NB4 (cell line): ENCODE measurements at regions not wholly inside any gene's neighbourhood (a gene's known extent, or its start where the extent isn't known, plus 50 kb on each side); places are given as distances from the start of the nearest gene placed in this dataset.

ENCODE experiments used
- DNase-seq: peaks from one replicate; pipeline ENCODE4 v3.0.0; 2010; ENCODE audit warnings: low read depth
- H3K4me3 ChIP-seq: one replicate; pipeline ENCODE4 v1.5.1; 2011; ENCODE audit warnings: mild to moderate bottlenecking, low read depth, low read length, moderate library complexity
- CTCF ChIP-seq: IDR thresholded peaks from one replicate; pipeline ENCODE4 v1.5.1; 2012; ENCODE audit warnings: low read depth, low read length
- MAX ChIP-seq: IDR thresholded peaks from 2 replicates; pipeline ENCODE4 v1.6.1; 2011; ENCODE audit warnings: low read depth, low read length
- MYC ChIP-seq: IDR thresholded peaks from 2 replicates; pipeline ENCODE4 v1.6.1; 2011; ENCODE audit warnings: low read depth, low read length
- POLR2A ChIP-seq: IDR thresholded peaks from 2 replicates; pipeline ENCODE4 v1.6.1; 2011; ENCODE audit warnings: mild to moderate bottlenecking; ENCODE audit not compliant: insufficient read length; ENCODE audit errors: extremely low read depth

GRCh38 chr20:21571841-21572690, 58.2 kb upstream of the NKX2-2 start:
- peak; percentile 20 for DNase-seq
- H3K4me3 ChIP-seq: no peak overlapping the region
- no peak for TF ChIP-seq MAX
- peak; percentile 83 for TF ChIP-seq CTCF

GRCh38 chr20:21570285-21570992, 56.6 kb upstream of the NKX2-2 start:
- TF ChIP-seq MYC (no peak), MAX (no peak), CTCF (no peak), POLR2A (no peak)
- DNase-seq: no peak
- H3K4me3 ChIP-seq: no peak overlapping the region

GRCh38 chr20:21569586-21569985, 55.7 kb upstream of the NKX2-2 start:
- no peak for DNase-seq
- H3K4me3 ChIP-seq: no peak overlapping the region
- TF ChIP-seq CTCF (no peak), MYC (no peak), POLR2A (no peak), MAX (no peak)

- no peak for DNase-seq
- H3K4me3 ChIP-seq: no peak overlapping the region
- TF ChIP-seq MAX: no peak
- TF ChIP-seq MYC: no peak
- no peak for TF ChIP-seq CTCF
- TF ChIP-seq POLR2A: no peak
Measured at GRCh38 chr20:21564127-21564773, 50.4 kb upstream of the NKX2-2 start.
